Left cardiac atrium (tissue), 4 donors: ENCODE measurements at regions not wholly inside any gene's neighbourhood (a gene's known extent, or its start where the extent isn't known, plus 50 kb on each side); places are given as distances from the start of the nearest gene placed in this dataset.
"Not testable (repeated sequence)": the region's sequence is repeated elsewhere in the genome, so short reads cannot be mapped to it uniquely, and the experiment has no call there.

ENCODE experiments used
- ATAC-seq, 2 donors: fragments of 200-7000 bp; cut with Tn5 transposase; one replicate each; pipeline ENCODE4 v1.9.1; 2020; ENCODE audit warnings: mild to moderate bottlenecking in 2 of 2, moderate library complexity in 2 of 2
- DNase-seq: peaks from one replicate; pipeline ENCODE4 v3.0.0-alpha.2; 2020
- intact Hi-C, 2 donors: fragments of 100-400 bp; cut with DNase I; formaldehyde crosslinking; loops; one replicate each; pipeline versions ENCODE4 v1.14.1 to v1.15.1; 2022 to 2023
- donor health status: DM: no; HTN: yes; CAD: no.
- donor health status: DM: no; HTN: yes; CAD: no; lungs with severe emphysema.
- donor health status: DM: yes; HTN: yes; CAD: no.
- donor health status: Dilated cardiomyopathy.

- no peak for ATAC-seq
- no peak for DNase-seq
- intact Hi-C loops: no loop called here
Measured at GRCh38 chr11:46223252-46223513, 54.3 kb upstream of the CREB3L1 start.

GRCh38 chr11:46222490-46223251 lies 54.8 kb upstream of the CREB3L1 start:
- no peak for DNase-seq
- ATAC-seq: no peak
- intact Hi-C loops: no loop called here

DNA sequence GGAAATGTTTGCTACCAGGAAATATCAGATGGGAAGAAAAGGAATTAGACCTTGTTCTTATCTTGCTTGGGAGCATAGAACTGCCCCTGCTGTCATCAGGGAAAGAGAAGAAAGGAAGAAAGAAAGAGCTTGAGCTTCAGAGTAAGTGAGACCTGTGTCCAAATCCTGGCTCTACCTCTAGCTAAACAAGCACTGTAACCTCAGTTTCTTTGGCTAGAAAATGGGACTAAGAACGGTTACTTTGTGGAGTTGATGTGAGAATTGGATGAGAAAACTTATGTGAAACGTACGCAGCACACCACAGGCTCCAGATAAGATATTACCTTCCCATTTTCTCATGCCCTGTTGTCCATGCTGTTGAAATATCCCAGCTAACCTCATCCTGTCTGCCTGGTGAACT lies 57.1 kb upstream of the CREB3L1 start:
- intact Hi-C loops: no loop called here
- DNase-seq (no peak), ATAC-seq (no peak)

DNA sequence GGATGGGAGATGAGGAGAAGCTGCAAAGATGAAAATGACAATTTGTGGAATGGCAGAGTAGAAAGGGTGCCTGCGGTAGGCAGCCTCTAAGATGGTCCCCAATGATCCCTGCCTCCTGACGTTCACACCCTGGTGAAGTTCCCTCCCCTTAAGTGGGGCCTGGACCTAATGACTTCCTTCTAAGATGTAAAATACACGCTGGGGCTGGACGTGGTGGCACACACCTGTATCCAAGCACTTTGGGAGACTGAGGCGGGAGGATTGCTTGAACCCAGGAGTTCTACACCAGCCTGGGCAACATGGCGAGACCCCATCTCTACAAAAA lies 60.7 kb upstream of the CREB3L1 start:
- no peak for ATAC-seq
- no peak for DNase-seq
- intact Hi-C loops: no loop called here

GRCh38 chr11:46216019-46216764 lies 61.3 kb upstream of the CREB3L1 start:
- intact Hi-C loops: no loop called here
- peak in 1 of 2 donors; percentile 53 for ATAC-seq
- DNase-seq: no peak

- no peak for ATAC-seq
- no peak for DNase-seq
- intact Hi-C loops: no loop called here
Measured at GRCh38 chr11:46215208-46215931, 62.1 kb upstream of the CREB3L1 start.

GRCh38 chr11:46212720-46213119 lies 64.7 kb upstream of the CREB3L1 start:
- ATAC-seq (no peak), DNase-seq (no peak)
- intact Hi-C loops: no loop called here

- ATAC-seq: no peak
- intact Hi-C loops: no loop called here
- no peak for DNase-seq
Measured at GRCh38 chr11:46210856-46211255, 66.6 kb upstream of the CREB3L1 start.

- intact Hi-C loops: no loop called here
- ATAC-seq: peak in 1 of 2 donors; percentile 39
Measured at GRCh38 chr11:46210133-46210636, 67.3 kb upstream of the CREB3L1 start.

DNA sequence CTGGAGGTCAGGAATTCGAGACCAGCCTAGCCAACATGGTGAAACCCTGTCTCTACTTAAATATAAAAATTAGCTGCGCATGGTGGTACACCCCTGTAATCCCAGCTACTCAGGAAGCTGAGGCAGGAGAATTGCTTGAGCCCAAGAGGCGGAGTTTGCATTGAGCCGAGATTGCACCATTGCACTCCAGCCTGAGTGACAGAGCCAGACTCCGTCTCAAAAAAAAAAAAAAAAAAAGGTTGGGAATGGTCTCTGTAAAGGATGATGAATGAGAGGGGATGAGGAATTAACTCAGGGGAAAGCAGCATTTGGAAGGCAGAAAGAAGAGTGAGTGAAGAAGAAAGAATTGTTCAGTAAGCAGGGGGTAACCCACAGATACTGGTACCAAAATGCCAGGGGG lies 67.8 kb upstream of the CREB3L1 start:
- ATAC-seq, DNase-seq, intact Hi-C loops: not testable (repeated sequence)

More at GRCh38 chr11:46210133-46210636, 67.3 kb upstream of the CREB3L1 start:
- no peak for DNase-seq

DNA sequence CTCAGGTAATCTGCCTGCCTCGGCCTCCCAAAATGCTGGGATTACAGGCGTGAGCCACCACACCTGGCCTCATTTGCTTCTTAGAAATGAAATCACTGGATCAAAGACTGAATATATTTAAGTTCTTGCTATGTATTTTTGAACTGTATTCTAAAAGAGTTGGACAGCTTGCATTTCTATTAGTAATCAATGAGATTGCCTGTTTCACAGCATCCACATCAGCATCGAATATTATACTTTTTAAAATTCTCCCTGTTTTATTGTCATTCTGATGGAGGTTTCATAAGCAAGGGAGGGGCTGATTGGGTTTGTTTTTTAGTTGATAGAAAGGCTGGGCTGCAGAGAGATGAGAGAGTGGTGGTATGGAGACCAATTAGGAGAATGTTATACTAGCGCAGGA lies 68.7 kb upstream of the CREB3L1 start:
- DNase-seq (no peak), ATAC-seq (no peak)
- intact Hi-C loops: no loop called here

- DNase-seq: no peak
- intact Hi-C loops: no loop called here
- no peak for ATAC-seq
Measured at GRCh38 chr11:46207270-46207669, 70.2 kb upstream of the CREB3L1 start.

DNA sequence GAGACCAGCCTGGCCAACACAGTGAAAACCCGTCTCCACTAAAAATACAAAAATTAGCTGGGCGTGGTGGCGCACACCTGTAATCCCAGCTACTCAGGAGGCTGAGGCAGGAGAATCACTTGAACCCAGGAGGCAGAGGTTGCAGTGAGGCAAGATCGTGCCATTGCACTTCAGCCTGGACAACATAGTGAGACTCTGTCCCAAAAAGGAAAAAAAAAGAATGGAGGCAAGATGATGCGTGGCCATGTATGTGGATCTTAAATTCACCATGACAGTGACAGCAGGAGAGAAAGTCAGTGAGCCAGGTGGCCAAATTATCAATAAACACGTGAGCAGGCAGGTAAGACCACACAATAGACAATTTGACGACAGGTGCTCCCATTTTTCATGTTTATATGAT lies 73.0 kb upstream of the CREB3L1 start:
- DNase-seq, intact Hi-C loops, ATAC-seq: not testable (repeated sequence)

GRCh38 chr11:46203746-46204145 lies 73.7 kb upstream of the CREB3L1 start:
- intact Hi-C loops: no loop called here
- DNase-seq (no peak), ATAC-seq (no peak)

GRCh38 chr11:46202696-46203391 lies 74.6 kb upstream of the CREB3L1 start:
- no peak for DNase-seq
- intact Hi-C loops: no loop called here
- ATAC-seq: no peak

DNA sequence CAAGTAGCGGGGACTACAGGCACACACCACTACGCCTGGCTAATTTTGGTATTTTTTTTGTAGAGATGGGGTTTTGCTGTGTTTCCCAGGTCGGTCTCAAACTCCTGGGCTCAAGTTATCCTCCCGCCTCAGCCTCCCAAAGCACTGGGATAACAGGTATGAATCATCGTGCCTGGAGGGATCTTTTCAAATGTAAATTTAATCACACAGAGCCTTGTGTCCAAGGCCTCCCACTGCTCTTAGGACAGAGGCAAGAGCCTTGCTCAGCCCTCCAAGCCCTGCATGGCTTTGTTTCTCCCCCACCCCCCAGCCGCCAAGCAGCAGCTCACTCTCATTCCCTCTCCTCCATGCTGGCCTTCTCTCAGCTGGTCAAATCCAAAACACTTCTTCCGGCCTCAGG lies 75.3 kb upstream of the CREB3L1 start:
- no peak for DNase-seq
- intact Hi-C loops: no loop called here
- ATAC-seq: no peak

DNA sequence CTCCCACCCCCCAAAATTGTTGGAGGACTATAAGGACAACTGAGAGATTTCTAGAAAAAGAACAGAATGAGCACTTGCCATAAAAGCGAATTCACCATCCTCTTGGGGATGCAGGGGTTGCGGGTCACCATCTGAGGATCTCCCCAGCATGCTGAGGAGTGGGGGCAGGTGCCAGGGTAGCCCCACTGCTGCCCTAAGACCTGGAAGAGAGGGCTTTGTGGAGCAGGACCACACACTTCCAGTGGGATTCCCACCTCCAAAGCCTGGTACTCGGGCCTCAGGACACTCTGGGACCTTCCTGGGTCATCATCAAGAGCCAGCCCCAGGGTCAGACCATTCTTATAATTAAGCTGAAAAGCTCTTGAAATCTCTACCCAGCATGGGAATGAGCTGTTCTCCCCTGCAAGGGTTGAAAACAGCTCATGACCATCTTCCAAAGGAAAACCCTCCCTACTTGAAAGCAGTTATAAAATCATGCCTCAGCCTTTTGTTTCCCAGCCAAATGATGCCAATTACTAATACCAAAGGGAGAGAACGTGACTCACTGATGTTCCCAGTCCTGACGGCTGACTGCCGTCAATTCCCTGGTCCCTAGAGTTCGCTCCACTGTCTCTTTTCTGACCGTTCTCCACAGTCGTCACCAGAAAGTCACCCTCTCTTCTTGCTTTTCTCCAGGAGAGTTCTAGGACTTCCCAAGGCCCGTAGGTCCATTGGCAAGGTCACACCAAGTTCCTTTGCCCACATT lies 76.8 kb upstream of the CREB3L1 start:
- ATAC-seq (no peak), DNase-seq (no peak)
- intact Hi-C loops: no loop called here

DNA sequence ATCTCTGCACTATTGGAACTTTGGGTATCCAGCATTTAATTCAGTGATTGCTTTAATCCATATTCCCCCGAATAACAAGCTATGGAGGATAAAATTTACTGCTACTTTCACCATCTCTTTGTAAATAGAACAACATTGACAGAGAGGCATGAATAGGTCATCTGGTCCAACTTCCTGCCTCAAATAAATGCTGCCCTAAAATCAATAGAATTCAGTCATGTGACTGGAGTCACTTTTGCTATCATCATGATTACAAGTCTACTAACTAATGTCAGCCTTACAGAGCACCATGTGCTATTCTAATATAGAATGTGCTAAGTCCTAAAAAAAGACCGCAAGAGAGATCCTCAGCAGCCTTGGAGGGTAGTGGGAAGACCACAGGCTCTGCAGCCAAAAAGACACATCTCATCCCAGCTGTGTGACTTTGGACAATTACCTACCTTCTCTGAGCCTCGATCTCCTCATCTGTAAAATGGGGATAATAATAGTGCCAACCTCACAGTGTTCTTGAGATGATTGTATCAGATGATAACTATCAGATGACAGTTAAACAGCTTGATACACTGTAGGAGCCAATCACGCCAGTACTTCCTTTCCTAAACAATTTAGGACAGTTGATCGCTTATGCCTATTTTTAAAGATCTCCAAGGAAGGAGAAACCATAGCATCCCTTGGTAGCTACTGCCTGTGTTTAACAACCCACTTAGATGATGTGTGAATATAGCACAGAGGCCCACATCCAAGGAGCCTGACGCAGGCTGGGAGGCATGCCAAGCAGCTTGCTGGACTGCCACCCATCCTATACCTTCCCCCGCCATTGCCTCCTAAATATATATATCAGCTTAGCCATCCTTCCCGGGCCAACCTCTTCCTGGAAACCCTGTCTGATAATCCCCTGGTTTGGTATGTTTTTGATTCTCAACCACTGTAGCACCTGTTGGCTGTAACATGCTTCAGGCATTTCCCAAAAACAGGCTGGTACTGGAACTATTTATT lies 77.3 kb upstream of the PHF21A start:
- DNase-seq (no peak), ATAC-seq (no peak)
- intact Hi-C loops: no loop called here
